T-helper 2 cell treated with Interferon-gamma antibody and Interleukin-4, amounts not matched to agents 5 μg/mL and 100 μg/mL, for 36 hours (primary cell): ENCODE measurements at regions not wholly inside any gene's neighbourhood (a gene's known extent, or its start where the extent isn't known, plus 50 kb on each side); places are given as distances from the start of the nearest gene placed in this dataset.

Experiments
- DNase-seq: peaks from one replicate; pipeline ENCODE4 v3.0.0; 2021; ENCODE audit warnings: low spot score
- H3K27ac Mint-ChIP-seq: one replicate; pipeline ENCODE4 v1.8.0; 2021; ENCODE audit warnings: mild to moderate bottlenecking, mixed read lengths
- H3K27me3 Mint-ChIP-seq: one replicate; pipeline ENCODE4 v1.8.0; 2021; ENCODE audit warnings: low read depth, mixed read lengths
- H3K36me3 Mint-ChIP-seq: one replicate; pipeline ENCODE4 v1.8.0; 2021; ENCODE audit warnings: low read depth, mixed read lengths
- H3K4me1 Mint-ChIP-seq: one replicate; pipeline ENCODE4 v1.8.0; 2021; ENCODE audit warnings: low read depth, mixed read lengths
- H3K4me3 Mint-ChIP-seq: one replicate; pipeline ENCODE4 v1.8.0; 2022; ENCODE audit warnings: mild to moderate bottlenecking, moderate library complexity, mixed read lengths
- H3K9me3 Mint-ChIP-seq: one replicate; pipeline ENCODE4 v1.8.0; 2021; ENCODE audit warnings: mixed read lengths

GRCh38 chr3:76367281-76367680, 581.9 kb upstream of the ZNF717 start:
- H3K27me3 Mint-ChIP-seq = no peaks in the 10 kb centered on the region
- peaks cover 37% of the 10 kb centered on the region for H3K9me3 Mint-ChIP-seq
- H3K4me3 Mint-ChIP-seq = no peak overlapping the region
- H3K36me3 Mint-ChIP-seq = no peaks in the 10 kb centered on the region
- no peak for DNase-seq
- no peak overlapping the region for H3K27ac Mint-ChIP-seq
- H3K4me1 Mint-ChIP-seq = no peaks in the 10 kb centered on the region

GRCh38 chr3:76369170-76369569, 583.8 kb upstream of the ZNF717 start:
- no peaks in the 10 kb centered on the region for H3K36me3 Mint-ChIP-seq
- no peaks in the 10 kb centered on the region for H3K27me3 Mint-ChIP-seq
- H3K4me3 Mint-ChIP-seq = no peak overlapping the region
- DNase-seq = no peak
- H3K4me1 Mint-ChIP-seq = no peaks in the 10 kb centered on the region
- no peak overlapping the region for H3K27ac Mint-ChIP-seq
- H3K9me3 Mint-ChIP-seq = peaks cover 34% of the 10 kb centered on the region

- Mint-ChIP-seq H3K27ac (no peak overlapping the region), H3K27me3 (no peaks in the 10 kb centered on the region), H3K36me3 (no peaks in the 10 kb centered on the region), H3K4me3 (no peak overlapping the region), H3K4me1 (no peaks in the 10 kb centered on the region), H3K9me3 (peaks cover 31% of the 10 kb centered on the region)
- no peak for DNase-seq
These were observed 585.6 kb upstream of the ZNF717 start for GRCh38 chr3:76370749-76371520.

GRCh38 chr3:76372497-76372896, 587.1 kb upstream of the ZNF717 start:
- H3K36me3 Mint-ChIP-seq = no peaks in the 10 kb centered on the region
- no peaks in the 10 kb centered on the region for H3K27me3 Mint-ChIP-seq
- no peak overlapping the region for H3K4me3 Mint-ChIP-seq
- no peak for DNase-seq
- H3K27ac Mint-ChIP-seq = no peak overlapping the region
- peaks cover 34% of the 10 kb centered on the region for H3K9me3 Mint-ChIP-seq
- no peaks in the 10 kb centered on the region for H3K4me1 Mint-ChIP-seq

- no peak overlapping the region for H3K27ac Mint-ChIP-seq
- H3K27me3 Mint-ChIP-seq = no peaks in the 10 kb centered on the region
- H3K9me3 Mint-ChIP-seq = peaks cover 43% of the 10 kb centered on the region
- no peak overlapping the region for H3K4me3 Mint-ChIP-seq
- H3K4me1 Mint-ChIP-seq = no peaks in the 10 kb centered on the region
- no peak for DNase-seq
- H3K36me3 Mint-ChIP-seq = no peaks in the 10 kb centered on the region
These were observed 591.7 kb upstream of the ZNF717 start for GRCh38 chr3:76377074-76377473.

- Mint-ChIP-seq H3K36me3 (no peaks in the 10 kb centered on the region), H3K9me3 (peaks cover 46% of the 10 kb centered on the region), H3K27me3 (no peaks in the 10 kb centered on the region), H3K4me3 (no peak overlapping the region), H3K27ac (no peak overlapping the region), H3K4me1 (no peaks in the 10 kb centered on the region)
- no peak for DNase-seq
These were observed 593.4 kb upstream of the ZNF717 start for GRCh38 chr3:76378789-76379188.

GRCh38 chr3:76383781-76384180, 598.4 kb upstream of the ZNF717 start:
- peaks cover 51% of the 10 kb centered on the region for H3K9me3 Mint-ChIP-seq
- no peaks in the 10 kb centered on the region for H3K27me3 Mint-ChIP-seq
- H3K4me3 Mint-ChIP-seq = no peak overlapping the region
- no peak overlapping the region for H3K27ac Mint-ChIP-seq
- H3K4me1 Mint-ChIP-seq = no peaks in the 10 kb centered on the region
- no peaks in the 10 kb centered on the region for H3K36me3 Mint-ChIP-seq
- no peak for DNase-seq

GRCh38 chr3:76387000-76387399, 601.7 kb upstream of the ZNF717 start:
- Mint-ChIP-seq H3K4me3 (no peak overlapping the region), H3K4me1 (no peaks in the 10 kb centered on the region), H3K27me3 (no peaks in the 10 kb centered on the region)

GRCh38 chr3:76400141-76400540, 614.8 kb upstream of the ZNF717 start:
- Mint-ChIP-seq H3K4me1 (no peaks in the 10 kb centered on the region), H3K9me3 (peaks cover 20% of the 10 kb centered on the region), H3K36me3 (no peaks in the 10 kb centered on the region), H3K27me3 (no peaks in the 10 kb centered on the region), H3K4me3 (no peak overlapping the region), H3K27ac (no peak overlapping the region)
- DNase-seq = no peak

More at GRCh38 chr3:76387000-76387399, 601.7 kb upstream of the ZNF717 start:
- Mint-ChIP-seq H3K36me3 (no peaks in the 10 kb centered on the region), H3K9me3 (peaks cover 39% of the 10 kb centered on the region), H3K27ac (no peak overlapping the region)
- no peak for DNase-seq

GRCh38 chr3:76402926-76403325, 617.6 kb upstream of the ZNF717 start:
- no peak overlapping the region for H3K4me3 Mint-ChIP-seq
- H3K9me3 Mint-ChIP-seq = peaks cover 39% of the 10 kb centered on the region
- H3K27ac Mint-ChIP-seq = no peak overlapping the region
- H3K36me3 Mint-ChIP-seq = no peaks in the 10 kb centered on the region
- H3K4me1 Mint-ChIP-seq = no peaks in the 10 kb centered on the region
- no peaks in the 10 kb centered on the region for H3K27me3 Mint-ChIP-seq
- DNase-seq = no peak

- H3K27me3 Mint-ChIP-seq = no peaks in the 10 kb centered on the region
- DNase-seq = no peak
- peaks cover 44% of the 10 kb centered on the region for H3K9me3 Mint-ChIP-seq
- H3K36me3 Mint-ChIP-seq = no peaks in the 10 kb centered on the region
- H3K4me1 Mint-ChIP-seq = no peaks in the 10 kb centered on the region
- no peak overlapping the region for H3K27ac Mint-ChIP-seq
- no peak overlapping the region for H3K4me3 Mint-ChIP-seq
These were observed 618.2 kb upstream of the ZNF717 start for GRCh38 chr3:76403556-76403955.

GRCh38 chr3:76405196-76405595, 619.8 kb upstream of the ZNF717 start:
- no peak overlapping the region for H3K27ac Mint-ChIP-seq
- no peaks in the 10 kb centered on the region for H3K27me3 Mint-ChIP-seq
- no peaks in the 10 kb centered on the region for H3K36me3 Mint-ChIP-seq
- H3K4me1 Mint-ChIP-seq = no peaks in the 10 kb centered on the region
- H3K4me3 Mint-ChIP-seq = no peak overlapping the region
- peaks cover 51% of the 10 kb centered on the region for H3K9me3 Mint-ChIP-seq
- DNase-seq = no peak

- H3K9me3 Mint-ChIP-seq = peaks cover 52% of the 10 kb centered on the region
These were observed 625.5 kb upstream of the ZNF717 start for GRCh38 chr3:76410762-76411281.

GRCh38 chr3:76415384-76415783, 624.5 kb upstream of the ROBO2 start:
- Mint-ChIP-seq H3K4me3 (no peak overlapping the region), H3K9me3 (peaks cover 41% of the 10 kb centered on the region), H3K27ac (no peak overlapping the region), H3K4me1 (no peaks in the 10 kb centered on the region), H3K27me3 (no peaks in the 10 kb centered on the region), H3K36me3 (no peaks in the 10 kb centered on the region)
- DNase-seq = no peak

More at GRCh38 chr3:76410762-76411281, 625.5 kb upstream of the ZNF717 start:
- DNase-seq = no peak
- Mint-ChIP-seq H3K27me3 (no peaks in the 10 kb centered on the region), H3K4me1 (no peaks in the 10 kb centered on the region), H3K36me3 (no peaks in the 10 kb centered on the region), H3K4me3 (no peak overlapping the region), H3K27ac (no peak overlapping the region)
